ENCODE measurements at regions not wholly inside any gene's neighbourhood (a gene's known extent, or its start where the extent isn't known, plus 50 kb on each side); places are given as distances from the start of the nearest gene placed in this dataset.

- TF ChIP-seq CTCF (conservative IDR thresholded peaks at IDR 0.05) (no peak), ZFX (IDR thresholded peaks at IDR 0.05) (no peak)
These were observed 107.6 kb downstream of the GOSR1 start for GRCh38 chr17:30584810-30585209.
